Gastrocnemius medialis (tissue), 4 donors: ENCODE measurements at regions not wholly inside any gene's neighbourhood (a gene's known extent, or its start where the extent isn't known, plus 50 kb on each side); places are given as distances from the start of the nearest gene placed in this dataset.

Experiments used
- CTCF ChIP-seq, 5 experiments: fragments of 450-650 bp in 3 of 5; fragments of 200-600 bp in 2 of 5; sonication (generic) in 2 of 5; IDR thresholded peaks in 4 of 5; conservative IDR thresholded peaks in 1 of 5; 1 replicate in 4 of 5; 2 replicates in 1 of 5; pipeline ENCODE4 v1.5.1; 2016 to 2019; ENCODE audit warnings: antibody characterized with exemption in 5 of 5, mild to moderate bottlenecking in 3 of 5, moderate library complexity in 3 of 5
- POLR2A ChIP-seq, 2 donors: fragments of 450-650 bp; IDR thresholded peaks; one replicate each; pipeline ENCODE4 v1.6.1; 2017; ENCODE audit warnings: antibody characterized with exemption in 2 of 2, mild to moderate bottlenecking in 2 of 2, moderate library complexity in 2 of 2

- no peak for TF ChIP-seq CTCF (IDR thresholded peaks at IDR 0.05 in 4 of 5, conservative IDR thresholded peaks at IDR 0.05 in 1 of 5)
- TF ChIP-seq POLR2A (IDR thresholded peaks at IDR 0.05) = no peak
These were observed 350.7 kb downstream of the LMO7 start for GRCh38 chr13:75986818-75987217.
